ENCODE measurements at regions not wholly inside any gene's neighbourhood (a gene's known extent, or its start where the extent isn't known, plus 50 kb on each side); places are given as distances from the start of the nearest gene placed in this dataset.

DNA sequence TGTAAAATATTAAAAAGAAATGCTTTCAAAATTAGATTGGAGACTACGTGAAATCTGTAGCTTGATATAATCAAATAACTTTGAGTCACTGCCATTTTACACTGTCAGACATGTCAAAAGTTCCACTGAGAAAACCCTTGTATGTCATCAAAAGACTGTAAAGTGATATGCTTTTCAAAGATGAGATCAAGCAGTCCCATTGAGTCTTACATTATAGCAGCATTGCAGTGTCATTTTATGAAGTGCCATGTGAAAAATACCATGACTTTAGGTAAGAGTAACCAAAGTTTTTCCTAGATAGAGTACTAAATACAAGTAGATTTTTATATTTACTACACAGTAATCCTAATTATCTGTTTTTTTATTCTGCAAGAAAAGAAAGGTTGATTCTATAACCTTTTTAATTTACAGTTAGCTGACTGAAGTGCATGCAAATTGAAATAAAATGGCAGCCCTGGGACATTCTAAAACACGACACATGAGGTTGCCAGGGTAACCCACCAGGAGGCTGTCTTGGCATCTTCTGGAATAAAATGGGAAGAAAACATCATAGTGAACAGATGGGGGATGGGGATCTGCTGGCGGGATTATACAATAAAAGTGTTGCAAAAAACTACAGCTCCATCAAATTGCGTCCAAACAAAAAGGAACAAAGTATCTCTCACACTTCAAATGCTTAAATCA is 91.3 kb upstream of the TMEM106B start (continued):
- no peak for TF ChIP-seq ZNF843 (tag by site-specific recombination; IDR thresholded peaks at IDR 0.05)
- no peak for TF ChIP-seq KLF8 (tag by site-specific recombination; IDR thresholded peaks at IDR 0.05)
- no peak for TF ChIP-seq ZNF19 (tag by site-specific recombination; IDR thresholded peaks at IDR 0.05; ENCODE audit: low read depth)
- TF ChIP-seq FEZF1 (tag by site-specific recombination; IDR thresholded peaks at IDR 0.05), result no peak
- no peak for TF ChIP-seq ZNF701 (tag by site-specific recombination; IDR thresholded peaks at IDR 0.05)
- TF ChIP-seq ZBTB8A (tag by site-specific recombination; IDR thresholded peaks at IDR 0.05), result no peak
- no peak for TF ChIP-seq ZFP37 (tag by site-specific recombination; IDR thresholded peaks at IDR 0.05)
- no peak for TF ChIP-seq REPIN1 (tag by site-specific recombination; IDR thresholded peaks at IDR 0.05; ENCODE audit: low read depth)
- TF ChIP-seq MZF1 (tag by site-specific recombination; IDR thresholded peaks at IDR 0.05; ENCODE audit: borderline replicate concordance), result no peak; the same call in 1 of the 2 replicates
- TF ChIP-seq ZNF140 (tag by site-specific recombination; IDR thresholded peaks at IDR 0.05), result no peak
- no peak for TF ChIP-seq ZNF311 (tag by site-specific recombination; IDR thresholded peaks at IDR 0.05; ENCODE audit: borderline replicate concordance)
- no peak for TF ChIP-seq ZNF223 (tag by site-specific recombination; IDR thresholded peaks at IDR 0.05)
- no peak for TF ChIP-seq ZNF433 (tag by site-specific recombination; IDR thresholded peaks at IDR 0.05; ENCODE audit: low read depth)
- no peak for TF ChIP-seq ZNF266 (tag by site-specific recombination; IDR thresholded peaks at IDR 0.05; ENCODE audit: low read depth)
- TF ChIP-seq ZNF837 (tag by site-specific recombination; IDR thresholded peaks at IDR 0.05), result no peak

DNA sequence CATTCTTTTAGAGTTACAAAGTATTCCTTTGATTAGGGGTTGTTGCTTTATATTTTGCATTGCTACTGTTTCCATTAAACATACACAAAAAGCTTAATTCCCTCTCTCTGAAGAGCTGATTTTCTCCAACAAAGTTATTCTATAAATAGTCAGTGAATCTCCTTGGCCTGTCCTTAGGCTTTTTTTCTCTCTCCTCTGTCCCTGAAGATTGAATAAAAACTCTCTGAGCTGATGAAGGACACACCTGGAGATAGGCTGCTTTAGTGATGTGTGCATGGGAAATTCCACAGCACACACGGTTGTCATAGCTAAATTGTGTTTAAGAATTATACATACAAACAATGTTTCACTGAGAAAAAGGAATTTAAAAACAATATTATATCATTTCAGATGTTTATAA is 90.5 kb upstream of the TMEM106B start:
- ChIA-PET POLR2A (no interaction called here), CTCF (interaction anchor here (0.6 kb wide), 1 partner anchor 75 kb away, joined by 4 read pairs; no protein-coding TSS in a partner anchor)
- Histone ChIP-seq H3K9me3 (ENCODE audit: control insufficient read depth, insufficient read depth, low read depth, low read length) (no peaks in the 10 kb centered on the region), H3K4me3 (ENCODE audit: low read depth, low read length) (no peak overlapping the region), H3K36me3 (ENCODE audit: control insufficient read depth in 2 of 2, insufficient read depth in 1 of 2, low read length in 2 of 2) (no peaks in the 10 kb centered on the region), H3K4me1 (ENCODE audit: control insufficient read depth, insufficient read depth, low read length) (no peaks in the 10 kb centered on the region), H3K27ac (ENCODE audit: extremely low read depth, low read depth, low read length) (no peak overlapping the region)
- TF ChIP-seq SALL2 (tag by site-specific recombination; IDR thresholded peaks at IDR 0.05; ENCODE audit: borderline replicate concordance) (no peak), ZNF274 (IDR thresholded peaks at IDR 0.05; ENCODE audit: low read length) (no peak), ZNF274 (tag by site-specific recombination; IDR thresholded peaks at IDR 0.05; ENCODE audit: borderline replicate concordance) (no peak), ZNF623 (tag by site-specific recombination; IDR thresholded peaks at IDR 0.05) (no peak), ZBTB17 (tag by site-specific recombination; IDR thresholded peaks at IDR 0.05) (no peak), ZNF350 (tag by site-specific recombination; IDR thresholded peaks at IDR 0.05) (no peak)
- TF ChIP-seq, protein P1, sequence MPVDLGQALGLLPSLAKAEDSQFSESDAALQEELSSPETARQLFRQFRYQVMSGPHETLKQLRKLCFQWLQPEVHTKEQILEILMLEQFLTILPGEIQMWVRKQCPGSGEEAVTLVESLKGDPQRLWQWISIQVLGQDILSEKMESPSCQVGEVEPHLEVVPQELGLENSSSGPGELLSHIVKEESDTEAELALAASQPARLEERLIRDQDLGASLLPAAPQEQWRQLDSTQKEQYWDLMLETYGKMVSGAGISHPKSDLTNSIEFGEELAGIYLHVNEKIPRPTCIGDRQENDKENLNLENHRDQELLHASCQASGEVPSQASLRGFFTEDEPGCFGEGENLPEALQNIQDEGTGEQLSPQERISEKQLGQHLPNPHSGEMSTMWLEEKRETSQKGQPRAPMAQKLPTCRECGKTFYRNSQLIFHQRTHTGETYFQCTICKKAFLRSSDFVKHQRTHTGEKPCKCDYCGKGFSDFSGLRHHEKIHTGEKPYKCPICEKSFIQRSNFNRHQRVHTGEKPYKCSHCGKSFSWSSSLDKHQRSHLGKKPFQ (tag by site-specific recombination; IDR thresholded peaks at IDR 0.05), result no peak

DNA sequence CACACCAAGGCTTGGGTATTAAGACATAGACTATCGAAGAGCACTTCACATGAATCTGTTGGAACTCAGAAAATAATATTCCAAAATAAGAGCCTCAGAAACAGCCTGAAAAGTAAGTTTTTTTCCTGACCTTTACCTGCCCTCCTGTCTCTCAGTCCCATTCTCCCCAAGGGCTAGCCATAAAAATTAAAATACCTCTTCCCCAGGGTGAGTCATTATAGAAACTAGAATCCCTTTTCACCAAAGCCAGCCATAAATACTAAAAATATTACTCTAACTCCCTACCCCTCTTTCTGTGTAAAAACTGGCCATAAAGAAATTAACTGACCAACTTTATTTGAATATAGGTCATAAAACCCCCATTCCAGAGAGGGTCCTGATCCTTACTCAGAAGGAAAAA is 87.9 kb upstream of the TMEM106B start:
- H3K36me3 ChIP-seq (ENCODE audit: control insufficient read depth in 2 of 2, insufficient read depth in 1 of 2, low read length in 2 of 2), result no peaks in the 10 kb centered on the region
- TF ChIP-seq ZNF423 (tag by site-specific recombination; IDR thresholded peaks at IDR 0.05), result no peak
- TF ChIP-seq ZNF121 (tag by site-specific recombination; IDR thresholded peaks at IDR 0.05), result no peak
- no peak for TF ChIP-seq WT1 (tag by site-specific recombination; IDR thresholded peaks at IDR 0.05)
- TF ChIP-seq ZNF24 (tag by site-specific recombination; IDR thresholded peaks at IDR 0.05), result no peak
- TF ChIP-seq ZNF76 (tag by site-specific recombination; IDR thresholded peaks at IDR 0.05; ENCODE audit: borderline replicate concordance, low read depth), result no peak
- TF ChIP-seq ZNF529 (tag by site-specific recombination; IDR thresholded peaks at IDR 0.05; ENCODE audit: insufficient replicate concordance), result no peak
- no peak for TF ChIP-seq GLIS1 (tag by site-specific recombination; IDR thresholded peaks at IDR 0.05)
- no peak for TF ChIP-seq KLF10 (tag by site-specific recombination; IDR thresholded peaks at IDR 0.05)
- TF ChIP-seq, protein P2, sequence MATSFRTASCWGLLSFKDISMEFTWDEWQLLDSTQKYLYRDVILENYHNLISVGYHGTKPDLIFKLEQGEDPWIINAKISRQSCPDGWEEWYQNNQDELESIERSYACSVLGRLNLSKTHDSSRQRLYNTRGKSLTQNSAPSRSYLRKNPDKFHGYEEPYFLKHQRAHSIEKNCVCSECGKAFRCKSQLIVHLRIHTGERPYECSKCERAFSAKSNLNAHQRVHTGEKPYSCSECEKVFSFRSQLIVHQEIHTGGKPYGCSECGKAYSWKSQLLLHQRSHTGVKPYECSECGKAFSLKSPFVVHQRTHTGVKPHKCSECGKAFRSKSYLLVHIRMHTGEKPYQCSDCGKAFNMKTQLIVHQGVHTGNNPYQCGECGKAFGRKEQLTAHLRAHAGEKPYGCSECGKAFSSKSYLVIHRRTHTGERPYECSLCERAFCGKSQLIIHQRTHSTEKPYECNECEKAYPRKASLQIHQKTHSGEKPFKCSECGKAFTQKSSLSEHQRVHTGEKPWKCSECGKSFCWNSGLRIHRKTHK (tag by site-specific recombination; IDR thresholded peaks at IDR 0.05), result no peak
- TF ChIP-seq ZNF596 (tag by site-specific recombination; IDR thresholded peaks at IDR 0.05), result no peak
- H3K4me1 ChIP-seq (ENCODE audit: control insufficient read depth, insufficient read depth, low read length), result no peaks in the 10 kb centered on the region
- ChIA-PET CTCF (no interaction called here), POLR2A (no interaction called here)
- H3K27ac ChIP-seq (ENCODE audit: extremely low read depth, low read depth, low read length), result no peak overlapping the region
- H3K4me3 ChIP-seq (ENCODE audit: low read depth, low read length), result no peak overlapping the region
- no peaks in the 10 kb centered on the region for H3K9me3 ChIP-seq (ENCODE audit: control insufficient read depth, insufficient read depth, low read depth, low read length)

All from HEK293 (cell line).